HL-60/S4 treated with retinoic acid at 250 ng/mL for 4 days and 3 days (cell line): ENCODE measurements at regions not wholly inside any gene's neighbourhood (a gene's known extent, or its start where the extent isn't known, plus 50 kb on each side); places are given as distances from the start of the nearest gene placed in this dataset.

Source experiments
- in situ Hi-C: fragments of 300-500 bp; cut with MboI; formaldehyde crosslinking; loops from 2 replicates; pipeline ENCODE4 v1.7.0; 2022; ENCODE audit warnings: low sequenced_read_pairs

GRCh38 chr12:34390846-34391700 is 368.8 kb downstream of the ALG10 start:
- in situ Hi-C loops: no loop called here

DNA sequence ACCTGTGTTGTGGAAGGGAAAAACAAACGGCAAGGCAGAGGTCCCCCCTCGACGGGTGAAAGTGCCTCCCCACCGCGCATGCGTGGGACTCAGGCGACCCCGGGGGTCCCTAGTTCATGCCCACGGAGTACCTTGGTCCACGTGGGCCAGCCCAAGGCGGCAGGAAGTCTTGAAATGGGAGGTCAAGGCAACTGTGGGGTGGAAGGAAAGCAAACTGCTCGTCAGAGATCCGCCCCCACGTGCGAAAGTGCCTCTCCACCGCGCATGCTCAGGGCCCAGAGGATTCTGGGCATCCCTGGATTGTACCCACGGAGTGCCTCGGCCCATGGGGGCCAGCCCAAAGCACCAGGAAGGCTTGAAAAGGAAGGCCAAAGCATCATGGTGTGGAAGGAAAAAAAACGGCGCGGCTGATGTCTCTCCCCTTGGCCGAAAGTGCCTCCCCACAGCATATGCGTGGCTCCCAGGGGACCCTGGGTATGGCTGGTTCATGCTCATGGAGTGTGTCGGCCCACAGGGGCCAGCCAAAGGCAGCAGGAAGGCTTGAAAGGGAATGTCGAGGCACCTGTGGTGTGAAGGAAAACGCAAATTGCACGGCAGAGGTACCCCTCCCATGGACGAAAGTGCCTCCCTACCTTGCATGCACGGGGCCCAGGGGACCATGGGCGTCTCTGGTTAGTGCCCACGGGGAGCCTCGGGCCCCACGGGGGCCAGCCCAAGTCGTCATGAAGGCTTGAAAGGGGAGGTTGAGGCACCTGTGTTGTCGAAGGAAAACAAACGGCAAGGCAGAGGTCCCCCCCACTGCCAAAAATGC is 369.7 kb downstream of the ALG10 start:
- in situ Hi-C loops: no loop called here

- in situ Hi-C loops: no loop called here
Measured at GRCh38 chr12:34392741-34393085, 370.4 kb downstream of the ALG10 start.

GRCh38 chr12:34393086-34393820 is 371.0 kb downstream of the ALG10 start:
- in situ Hi-C loops: no loop called here

DNA sequence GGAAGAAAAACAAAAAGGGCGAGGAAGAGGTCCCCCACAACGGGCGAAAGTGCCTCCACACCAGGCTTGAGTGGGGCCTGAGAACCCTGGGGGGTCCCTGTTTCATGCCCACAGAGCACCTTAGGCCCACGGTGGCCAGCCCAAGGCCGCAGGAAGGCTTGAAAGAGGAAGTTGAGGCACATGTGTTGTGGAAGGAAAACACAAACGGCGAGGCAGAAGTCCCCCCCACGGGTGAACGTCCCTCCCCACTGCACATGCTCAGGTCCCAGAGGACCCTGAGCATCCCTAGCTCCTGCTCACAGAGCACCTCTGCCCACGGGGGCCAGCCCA is 371.5 kb downstream of the ALG10 start:
- in situ Hi-C loops: no loop called here

DNA sequence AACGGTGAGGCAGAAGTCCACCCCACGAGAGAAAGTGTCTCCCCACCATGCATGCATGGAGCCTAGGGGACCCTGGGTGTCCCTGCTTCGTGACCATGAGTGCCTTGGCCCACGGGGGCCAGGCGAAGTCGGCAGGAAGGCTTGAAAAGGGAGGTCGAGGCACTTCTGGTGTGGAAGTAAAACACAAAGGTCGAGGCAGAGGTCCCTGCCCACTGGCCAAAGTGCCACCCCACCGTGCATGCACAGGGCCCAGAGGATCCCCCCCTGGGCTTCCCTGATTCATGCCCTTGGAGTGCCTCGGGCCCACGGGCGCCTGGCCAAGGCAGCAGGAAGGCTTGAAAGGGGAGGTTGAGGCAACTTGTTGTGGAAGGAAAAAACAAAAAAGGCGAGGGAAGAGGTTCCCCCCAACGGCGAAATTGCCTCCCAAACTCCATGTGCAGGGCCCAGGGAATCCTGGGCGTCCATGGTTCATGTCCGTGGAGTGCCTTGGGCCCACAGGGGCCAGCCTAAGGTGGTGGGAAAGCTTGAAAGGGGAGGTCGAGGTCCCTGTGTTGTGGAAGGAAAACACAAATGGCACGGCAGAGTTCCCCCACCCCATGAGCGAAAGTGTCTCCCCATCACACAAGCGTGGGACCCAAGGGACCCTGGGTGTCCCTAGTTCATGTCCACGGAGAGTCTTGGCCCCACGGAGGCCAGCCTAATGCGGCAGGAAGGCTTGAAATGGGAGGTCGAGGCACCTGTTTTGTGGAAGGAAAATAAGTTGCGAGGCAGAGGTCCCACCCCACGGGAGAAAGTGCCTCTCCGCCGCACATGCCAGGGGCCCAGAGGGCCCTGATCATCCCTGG is 372.1 kb downstream of the ALG10 start:
- in situ Hi-C loops: no loop called here

GRCh38 chr12:34395056-34396005 is 373.0 kb downstream of the ALG10 start:
- in situ Hi-C loops: no loop called here

DNA sequence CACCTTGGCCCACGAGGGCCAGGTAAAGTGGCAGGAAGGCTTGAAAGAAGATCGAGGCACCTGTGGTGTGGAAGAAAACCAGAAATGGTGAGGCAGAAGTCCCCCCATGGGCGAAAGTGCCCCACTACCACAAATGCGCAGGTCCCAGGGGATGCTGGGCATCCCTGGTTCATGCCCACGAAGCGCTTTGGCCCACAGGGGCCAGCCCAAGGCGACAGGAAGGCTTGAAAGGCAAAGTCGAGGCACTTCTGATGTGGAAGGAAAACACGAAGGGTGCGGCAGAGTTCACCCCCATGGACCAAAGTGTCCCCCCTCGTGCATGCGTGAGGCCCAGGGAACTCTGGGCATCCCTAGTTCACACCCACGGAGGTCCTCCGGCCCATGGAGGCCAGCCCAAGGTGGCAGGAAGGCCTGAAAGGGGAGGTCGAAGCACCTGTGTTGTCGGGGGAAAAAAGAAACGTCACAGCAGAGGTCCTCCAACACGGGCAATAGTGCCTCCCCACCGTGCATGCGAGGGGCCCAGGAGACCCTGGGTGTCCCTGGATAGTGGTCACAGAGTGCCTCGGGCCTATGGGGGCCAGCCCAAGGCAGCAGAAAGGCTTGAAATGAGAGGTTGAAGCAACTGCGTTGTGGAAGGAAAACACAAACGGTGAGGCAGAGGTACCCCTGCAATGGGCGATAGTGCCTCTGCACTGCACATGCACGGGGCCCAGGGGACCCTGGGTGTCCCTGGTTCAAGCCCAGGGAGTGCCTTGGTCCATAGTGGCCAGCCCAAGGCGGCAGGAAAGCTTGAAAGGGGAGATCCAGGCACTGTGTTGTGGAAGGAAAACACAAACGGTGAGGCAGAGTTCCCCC is 373.9 kb downstream of the ALG10 start:
- in situ Hi-C loops: no loop called here

GRCh38 chr12:34396861-34397590 is 374.7 kb downstream of the ALG10 start:
- in situ Hi-C loops: no loop called here

GRCh38 chr12:34397591-34398365 is 375.5 kb downstream of the ALG10 start:
- in situ Hi-C loops: no loop called here

- in situ Hi-C loops: no loop called here
Measured at GRCh38 chr12:34398366-34398705, 376.0 kb downstream of the ALG10 start.

- in situ Hi-C loops: no loop called here
Measured at GRCh38 chr12:34398706-34399630, 376.7 kb downstream of the ALG10 start.

- in situ Hi-C loops: no loop called here
Measured at GRCh38 chr12:34399631-34400410, 377.5 kb downstream of the ALG10 start.

GRCh38 chr12:34400411-34400881 is 378.1 kb downstream of the ALG10 start:
- in situ Hi-C loops: no loop called here

- in situ Hi-C loops: no loop called here
Measured at GRCh38 chr12:34400986-34401658, 378.8 kb downstream of the ALG10 start.
